Ishikawa (cell line): ENCODE measurements at regions not wholly inside any gene's neighbourhood (a gene's known extent, or its start where the extent isn't known, plus 50 kb on each side); places are given as distances from the start of the nearest gene placed in this dataset.

Experiments
- CEBPB ChIP-seq: IDR thresholded peaks from 2 replicates; pipeline ENCODE4 v1.6.1; 2012
- CREB1 ChIP-seq: IDR thresholded peaks from 2 replicates; pipeline ENCODE4 v1.6.1; 2012; ENCODE audit warnings: low read depth
- EGR1 ChIP-seq: IDR thresholded peaks from 2 replicates; pipeline ENCODE4 v1.6.1; 2012
- EP300 ChIP-seq: IDR thresholded peaks from 2 replicates; pipeline ENCODE4 v1.6.1; 2012; ENCODE audit warnings: borderline replicate concordance
- FOXM1 ChIP-seq: IDR thresholded peaks from 2 replicates; pipeline ENCODE4 v1.6.1; 2012; ENCODE audit warnings: low read depth, borderline replicate concordance
- MAX ChIP-seq: IDR thresholded peaks from 2 replicates; pipeline ENCODE4 v1.6.1; 2012
- NFIC ChIP-seq: IDR thresholded peaks from 2 replicates; pipeline ENCODE4 v1.6.1; 2012
- RAD21 ChIP-seq: IDR thresholded peaks from 2 replicates; pipeline ENCODE4 v1.6.1; 2012; ENCODE audit warnings: low read depth
- REST ChIP-seq: IDR thresholded peaks from 2 replicates; pipeline ENCODE4 v1.6.1; 2012; ENCODE audit warnings: low read depth, mild to moderate bottlenecking
- TAF1 ChIP-seq: IDR thresholded peaks from 2 replicates; pipeline ENCODE4 v1.6.1; 2012; ENCODE audit warnings: low read depth, mild to moderate bottlenecking
- TCF12 ChIP-seq: IDR thresholded peaks from 2 replicates; pipeline ENCODE4 v1.6.1; 2012; ENCODE audit warnings: low read depth
- TEAD4 ChIP-seq: IDR thresholded peaks from 2 replicates; pipeline ENCODE4 v1.6.1; 2012
- USF1 ChIP-seq: IDR thresholded peaks from 2 replicates; pipeline ENCODE4 v1.6.1; 2012
- YY1 ChIP-seq: IDR thresholded peaks from 2 replicates; pipeline ENCODE4 v1.6.1; 2012; ENCODE audit warnings: low read depth
- ZBTB7A ChIP-seq: IDR thresholded peaks from 2 replicates; pipeline ENCODE4 v1.6.1; 2012; ENCODE audit warnings: low read depth

GRCh38 chr15:95968856-95969255, 361.6 kb upstream of the NR2F2 start:
- TF ChIP-seq RAD21 = no peak
- TF ChIP-seq REST = no peak
- TF ChIP-seq USF1 = no peak
- no peak for TF ChIP-seq MAX
- no peak for TF ChIP-seq EGR1
- no peak for TF ChIP-seq CREB1
- no peak for TF ChIP-seq NFIC
- no peak for TF ChIP-seq TEAD4
- no peak for TF ChIP-seq CEBPB
- no peak for TF ChIP-seq YY1

GRCh38 chr15:95970326-95970725, 360.2 kb upstream of the NR2F2 start:
- TF ChIP-seq RAD21 (no peak), CREB1 (no peak), REST (no peak), FOXM1 (no peak), EP300 (no peak), CEBPB (no peak), EGR1 (no peak), USF1 (no peak), TAF1 (no peak), TCF12 (no peak)

GRCh38 chr15:95972041-95972553, 358.4 kb upstream of the NR2F2 start:
- TF ChIP-seq MAX (no peak), FOXM1 (no peak), USF1 (no peak), YY1 (no peak), CEBPB (no peak), RAD21 (no peak), REST (no peak), NFIC (no peak), CREB1 (no peak), TCF12 (no peak)

- no peak for TF ChIP-seq FOXM1
- TF ChIP-seq CREB1 = no peak
- TF ChIP-seq EP300 = no peak
- TF ChIP-seq TEAD4 = no peak
- TF ChIP-seq REST = no peak
- no peak for TF ChIP-seq YY1
- no peak for TF ChIP-seq EGR1
- no peak for TF ChIP-seq MAX
- TF ChIP-seq ZBTB7A = no peak
- TF ChIP-seq CEBPB = no peak
- TF ChIP-seq RAD21 = no peak
- TF ChIP-seq USF1 = no peak
- TF ChIP-seq NFIC = no peak
- no peak for TF ChIP-seq TCF12
These were observed 357.7 kb upstream of the NR2F2 start for GRCh38 chr15:95972812-95973211.
